Activated T-helper 2 cell treated with anti-CD3 and anti-CD28 coated beads, Interferon-gamma antibody, Interleukin-2, Interleukin-4, amounts not matched to agents 10 μg/mL and 5 μg/mL and 100 μg/mL, durations not matched to agents 14 hours and 24 hours and 36 hours (primary cell): ENCODE measurements at regions not wholly inside any gene's neighbourhood (a gene's known extent, or its start where the extent isn't known, plus 50 kb on each side); places are given as distances from the start of the nearest gene placed in this dataset.
"Not testable (repeated sequence)": the region's sequence is repeated elsewhere in the genome, so short reads cannot be mapped to it uniquely, and the experiment has no call there.

Source experiments
- DNase-seq: peaks from one replicate; pipeline ENCODE4 v3.0.0; 2021; ENCODE audit warnings: low spot score
- H3K27ac Mint-ChIP-seq: one replicate; pipeline ENCODE4 v1.8.0; 2021; ENCODE audit warnings: mixed read lengths
- H3K27me3 Mint-ChIP-seq: one replicate; pipeline ENCODE4 v1.8.0; 2021; ENCODE audit warnings: low read depth, mixed read lengths
- H3K36me3 Mint-ChIP-seq: one replicate; pipeline ENCODE4 v1.8.0; 2021; ENCODE audit warnings: low read depth, mixed read lengths
- H3K4me1 Mint-ChIP-seq: one replicate; pipeline ENCODE4 v1.8.0; 2021; ENCODE audit warnings: low read depth, mixed read lengths
- H3K4me3 Mint-ChIP-seq: one replicate; pipeline ENCODE4 v1.8.0; 2021; ENCODE audit warnings: low read depth, mild to moderate bottlenecking, moderate library complexity, mixed read lengths
- H3K9me3 Mint-ChIP-seq: one replicate; pipeline ENCODE4 v1.8.0; 2021; ENCODE audit warnings: mixed read lengths
- intact Hi-C: fragments of 100-400 bp; cut with micrococcal nuclease; formaldehyde crosslinking; loops from one replicate; pipeline ENCODE4 v1.15.1; 2023

- intact Hi-C loops = no loop called here
- no peak for DNase-seq
- Mint-ChIP-seq H3K9me3 (peaks cover 14% of the 10 kb centered on the region), H3K27ac (no peak overlapping the region), H3K4me1 (peaks cover 3% of the 10 kb centered on the region), H3K27me3 (no peaks in the 10 kb centered on the region), H3K4me3 (no peak overlapping the region), H3K36me3 (no peaks in the 10 kb centered on the region)
Observed at GRCh38 chr5:130541617-130542221, 623.3 kb downstream of the HINT1 start.

GRCh38 chr5:130536691-130537090, 628.4 kb downstream of the HINT1 start:
- DNase-seq = no peak
- H3K27me3 Mint-ChIP-seq = no peaks in the 10 kb centered on the region
- intact Hi-C loops = no loop called here
- H3K36me3 Mint-ChIP-seq = no peaks in the 10 kb centered on the region
- H3K4me1 Mint-ChIP-seq = no peaks in the 10 kb centered on the region
- no peak overlapping the region for H3K27ac Mint-ChIP-seq
- H3K4me3 Mint-ChIP-seq = no peak overlapping the region
- H3K9me3 Mint-ChIP-seq = no peaks in the 10 kb centered on the region

- Mint-ChIP-seq H3K9me3 (no peaks in the 10 kb centered on the region), H3K27ac (no peak overlapping the region), H3K4me3 (no peak overlapping the region)
Observed at GRCh38 chr5:130532786-130533185, 628.5 kb downstream of the CHSY3 start.

GRCh38 chr5:130529511-130530485, 625.5 kb downstream of the CHSY3 start:
- Mint-ChIP-seq H3K27me3 (no peaks in the 10 kb centered on the region), H3K9me3 (no peaks in the 10 kb centered on the region), H3K27ac (no peak overlapping the region), H3K36me3 (no peaks in the 10 kb centered on the region), H3K4me3 (no peak overlapping the region), H3K4me1 (no peaks in the 10 kb centered on the region)
- no peak for DNase-seq
- intact Hi-C loops = no loop called here

More at GRCh38 chr5:130532786-130533185, 628.5 kb downstream of the CHSY3 start:
- intact Hi-C loops = no loop called here
- no peaks in the 10 kb centered on the region for H3K36me3 Mint-ChIP-seq
- no peak for DNase-seq
- H3K4me1 Mint-ChIP-seq = no peaks in the 10 kb centered on the region
- H3K27me3 Mint-ChIP-seq = no peaks in the 10 kb centered on the region

GRCh38 chr5:130529111-130529510, 624.8 kb downstream of the CHSY3 start:
- no peak for DNase-seq
- no peak overlapping the region for H3K27ac Mint-ChIP-seq
- no peaks in the 10 kb centered on the region for H3K27me3 Mint-ChIP-seq
- H3K9me3 Mint-ChIP-seq = no peaks in the 10 kb centered on the region
- no peaks in the 10 kb centered on the region for H3K4me1 Mint-ChIP-seq
- H3K36me3 Mint-ChIP-seq = no peaks in the 10 kb centered on the region
- H3K4me3 Mint-ChIP-seq = no peak overlapping the region
- intact Hi-C loops = no loop called here

GRCh38 chr5:130528474-130528873, 624.2 kb downstream of the CHSY3 start:
- no peaks in the 10 kb centered on the region for H3K9me3 Mint-ChIP-seq
- DNase-seq = no peak
- H3K4me1 Mint-ChIP-seq = no peaks in the 10 kb centered on the region
- intact Hi-C loops = no loop called here
- H3K36me3 Mint-ChIP-seq = no peaks in the 10 kb centered on the region
- no peak overlapping the region for H3K4me3 Mint-ChIP-seq
- H3K27me3 Mint-ChIP-seq = no peaks in the 10 kb centered on the region
- H3K27ac Mint-ChIP-seq = no peak overlapping the region

- intact Hi-C loops = no loop called here
- Mint-ChIP-seq H3K27ac (no peak overlapping the region), H3K4me1 (no peaks in the 10 kb centered on the region), H3K27me3 (no peaks in the 10 kb centered on the region), H3K9me3 (no peaks in the 10 kb centered on the region), H3K4me3 (no peak overlapping the region), H3K36me3 (no peaks in the 10 kb centered on the region)
- DNase-seq = no peak
Observed at GRCh38 chr5:130526708-130527107, 622.4 kb downstream of the CHSY3 start.

- no peaks in the 10 kb centered on the region for H3K4me1 Mint-ChIP-seq
- no peak for DNase-seq
- no peaks in the 10 kb centered on the region for H3K36me3 Mint-ChIP-seq
- no peak overlapping the region for H3K27ac Mint-ChIP-seq
- intact Hi-C loops = no loop called here
- no peaks in the 10 kb centered on the region for H3K27me3 Mint-ChIP-seq
- H3K9me3 Mint-ChIP-seq = peaks cover 10% of the 10 kb centered on the region
- H3K4me3 Mint-ChIP-seq = no peak overlapping the region
Observed at GRCh38 chr5:130520211-130520610, 615.9 kb downstream of the CHSY3 start.

- Mint-ChIP-seq H3K27me3 (no peaks in the 10 kb centered on the region), H3K9me3 (peaks cover 10% of the 10 kb centered on the region), H3K4me3 (no peak overlapping the region), H3K4me1 (no peaks in the 10 kb centered on the region), H3K36me3 (no peaks in the 10 kb centered on the region), H3K27ac (no peak overlapping the region)
- intact Hi-C loops = no loop called here
- DNase-seq = no peak
Observed at GRCh38 chr5:130514984-130515690, 610.9 kb downstream of the CHSY3 start.

- Mint-ChIP-seq H3K27ac (no peak overlapping the region), H3K4me3 (no peak overlapping the region), H3K36me3 (no peaks in the 10 kb centered on the region), H3K9me3 (no peaks in the 10 kb centered on the region), H3K27me3 (no peaks in the 10 kb centered on the region), H3K4me1 (no peaks in the 10 kb centered on the region)
- intact Hi-C loops = no loop called here
- DNase-seq = no peak
Observed at GRCh38 chr5:130502702-130503101, 598.4 kb downstream of the CHSY3 start.

GRCh38 chr5:130501151-130501865, 597.0 kb downstream of the CHSY3 start:
- Mint-ChIP-seq H3K4me1 (no peaks in the 10 kb centered on the region), H3K27me3 (no peaks in the 10 kb centered on the region), H3K27ac (no peak overlapping the region), H3K4me3 (no peak overlapping the region), H3K36me3 (no peaks in the 10 kb centered on the region), H3K9me3 (no peaks in the 10 kb centered on the region)
- intact Hi-C loops = no loop called here
- DNase-seq = no peak

- H3K36me3 Mint-ChIP-seq, H3K27ac Mint-ChIP-seq, H3K4me1 Mint-ChIP-seq, DNase-seq, H3K27me3 Mint-ChIP-seq, intact Hi-C loops, H3K4me3 Mint-ChIP-seq, H3K9me3 Mint-ChIP-seq: not testable (repeated sequence)
Observed at GRCh38 chr5:130500495-130500894, 596.2 kb downstream of the CHSY3 start.
